GM12891 (cell line): ENCODE measurements at regions not wholly inside any gene's neighbourhood (a gene's known extent, or its start where the extent isn't known, plus 50 kb on each side); places are given as distances from the start of the nearest gene placed in this dataset.
"Not testable (repeated sequence)": the region's sequence is repeated elsewhere in the genome, so short reads cannot be mapped to it uniquely, and the experiment has no call there.

Source experiments
- POLR2A ChIP-seq: IDR thresholded peaks from 2 replicates; pipeline ENCODE4 v1.6.1; 2011; ENCODE audit warnings: low read depth, low read length, control low read depth
- POLR2AphosphoS5 ChIP-seq: IDR thresholded peaks from 2 replicates; pipeline ENCODE4 v1.6.1; 2011; ENCODE audit warnings: low read depth, low read length, control low read depth
- SPI1 ChIP-seq: IDR thresholded peaks from 2 replicates; pipeline ENCODE4 v1.6.1; 2011; ENCODE audit warnings: low read depth, low read length, control low read depth
- TAF1 ChIP-seq: IDR thresholded peaks from 2 replicates; pipeline ENCODE4 v1.6.1; 2011; ENCODE audit warnings: low read depth, low read length, control low read depth

GRCh38 chr3:130151555-130151954 is 69.9 kb downstream of the ALG1L2 start:
- TF ChIP-seq POLR2A, TAF1, POLR2AphosphoS5, SPI1: not testable (repeated sequence)
